ENCODE measurements at regions not wholly inside any gene's neighbourhood (a gene's known extent, or its start where the extent isn't known, plus 50 kb on each side); places are given as distances from the start of the nearest gene placed in this dataset.

DNA sequence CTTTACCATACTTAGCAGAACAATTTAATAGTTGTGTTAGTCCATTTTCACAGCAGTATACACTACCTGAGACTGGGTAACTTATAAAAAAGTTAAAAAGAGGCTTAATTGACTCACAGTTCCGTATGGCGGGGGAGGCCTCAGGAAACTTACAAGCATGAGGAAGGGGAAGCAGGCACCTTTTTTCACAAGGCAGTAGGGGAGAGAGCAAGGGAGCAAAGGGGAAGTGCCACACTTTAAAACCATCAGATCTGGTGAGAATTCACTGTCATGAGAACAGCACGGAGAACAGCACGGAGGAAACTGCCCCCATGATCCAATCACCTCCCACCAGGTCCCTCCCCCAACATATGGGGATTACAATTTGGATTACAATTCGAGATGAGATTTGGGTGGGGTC lies 269.9 kb downstream of the MTRR start:
- no peak overlapping the region for H3K9ac ChIP-seq (ENCODE audit: low read depth, low read length)
- H3K4me1 ChIP-seq (ENCODE audit: insufficient read depth, low read length): no peaks in the 10 kb centered on the region
- H3K4me3 ChIP-seq (ENCODE audit: low read length): no peak overlapping the region
- 88% methylated on average over 5 of the region's 5 CpGs for WGBS
- H3K27me3 ChIP-seq (ENCODE audit: insufficient read depth, low read length): no peaks in the 10 kb centered on the region
- H3K27ac ChIP-seq (ENCODE audit: low read depth, low read length): no peak overlapping the region
- no peaks in the 10 kb centered on the region for H3K9me3 ChIP-seq (ENCODE audit: insufficient read depth, low read depth, low read length)
- H3K36me3 ChIP-seq (ENCODE audit: insufficient read depth, low read length): no peaks in the 10 kb centered on the region

DNA sequence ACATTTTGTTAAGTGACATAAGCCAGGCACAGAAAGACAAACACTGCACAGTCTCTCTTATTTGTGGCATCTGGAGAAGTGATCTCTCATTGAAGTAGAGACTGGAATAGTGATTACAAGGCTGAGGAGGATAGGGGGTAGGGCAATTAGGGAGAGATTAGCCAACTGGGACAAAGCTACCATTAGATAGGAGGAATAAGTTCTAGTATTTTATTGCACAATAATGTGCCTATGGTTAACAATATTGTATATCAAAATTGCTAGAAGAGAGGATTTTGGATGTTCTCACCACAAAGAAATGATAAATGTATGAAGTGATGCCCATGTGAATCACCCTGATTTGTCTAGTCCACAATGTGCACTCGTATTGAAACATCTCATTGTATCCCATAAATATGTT lies 281.8 kb downstream of the MTRR start:
- Histone ChIP-seq H3K36me3 (ENCODE audit: insufficient read depth, low read length) (no peaks in the 10 kb centered on the region), H3K9me3 (ENCODE audit: insufficient read depth, low read depth, low read length) (no peaks in the 10 kb centered on the region), H3K27ac (ENCODE audit: low read depth, low read length) (no peak overlapping the region), H3K9ac (ENCODE audit: low read depth, low read length) (no peak overlapping the region), H3K4me3 (ENCODE audit: low read length) (no peak overlapping the region), H3K27me3 (ENCODE audit: insufficient read depth, low read length) (no peaks in the 10 kb centered on the region), H3K4me1 (ENCODE audit: insufficient read depth, low read length) (no peaks in the 10 kb centered on the region)
- WGBS: no CpG with 5 or more reads among the region's 1 CpG

DNA sequence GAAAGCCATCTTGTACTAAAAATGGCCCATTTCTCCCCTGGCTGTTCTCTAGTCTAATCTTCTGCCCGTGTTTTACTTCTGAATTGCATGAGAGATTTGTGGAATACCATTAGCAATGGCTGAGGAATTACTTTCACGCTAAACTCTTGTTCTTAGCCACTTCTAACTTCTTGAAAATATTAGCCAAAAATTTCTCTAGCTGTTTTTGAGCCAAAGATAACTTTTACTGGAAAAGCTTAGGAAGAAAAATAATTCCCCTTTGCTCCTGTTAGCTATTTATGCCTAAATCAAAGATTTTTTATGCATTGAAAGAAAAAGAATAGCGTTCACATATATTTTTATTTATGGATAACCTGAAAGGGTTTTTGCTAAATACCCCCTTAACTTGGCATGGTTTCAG lies 287.8 kb downstream of the MTRR start:
- WGBS: 80% methylated on average over 2 of the region's 3 CpGs

DNA sequence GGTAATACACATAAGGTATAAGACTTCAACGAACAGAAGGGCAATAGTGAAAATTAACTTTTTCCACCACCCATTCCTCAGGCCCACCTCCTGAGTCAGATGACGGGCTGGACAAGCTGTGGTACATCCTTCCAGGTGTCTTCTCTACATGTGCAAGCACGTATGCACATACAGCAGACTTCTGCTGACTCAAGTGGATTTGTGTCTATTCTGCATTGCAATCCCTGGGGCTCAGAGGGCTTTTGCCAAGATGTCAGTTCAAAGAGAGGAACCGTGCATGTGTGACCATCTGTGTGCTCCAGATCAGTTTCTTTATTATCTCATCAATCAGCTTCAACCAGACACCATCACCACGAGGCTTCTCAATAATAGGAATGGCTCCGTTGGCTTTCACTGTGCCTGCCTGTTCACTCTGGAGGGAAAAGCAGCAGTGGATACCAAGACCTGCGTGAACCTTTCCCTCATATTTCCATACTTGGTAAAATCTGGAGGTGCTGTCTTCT lies 288.4 kb downstream of the MTRR start:
- Histone ChIP-seq H3K9ac (ENCODE audit: low read depth, low read length) (no peak overlapping the region), H3K36me3 (ENCODE audit: insufficient read depth, low read length) (no peaks in the 10 kb centered on the region), H3K4me1 (ENCODE audit: insufficient read depth, low read length) (no peaks in the 10 kb centered on the region), H3K4me3 (ENCODE audit: low read length) (no peak overlapping the region), H3K9me3 (ENCODE audit: insufficient read depth, low read depth, low read length) (no peaks in the 10 kb centered on the region), H3K27me3 (ENCODE audit: insufficient read depth, low read length) (no peaks in the 10 kb centered on the region), H3K27ac (ENCODE audit: low read depth, low read length) (no peak overlapping the region)
- WGBS: 94% methylated on average over 7 of the region's 7 CpGs

More for the DNA sequence above, 287.8 kb downstream of the MTRR start:
- H3K4me3 ChIP-seq (ENCODE audit: low read length): no peak overlapping the region
- H3K36me3 ChIP-seq (ENCODE audit: insufficient read depth, low read length): no peaks in the 10 kb centered on the region
- H3K9me3 ChIP-seq (ENCODE audit: insufficient read depth, low read depth, low read length): no peaks in the 10 kb centered on the region
- H3K27ac ChIP-seq (ENCODE audit: low read depth, low read length): no peak overlapping the region
- H3K9ac ChIP-seq (ENCODE audit: low read depth, low read length): no peak overlapping the region
- no peaks in the 10 kb centered on the region for H3K27me3 ChIP-seq (ENCODE audit: insufficient read depth, low read length)
- H3K4me1 ChIP-seq (ENCODE audit: insufficient read depth, low read length): no peaks in the 10 kb centered on the region

DNA sequence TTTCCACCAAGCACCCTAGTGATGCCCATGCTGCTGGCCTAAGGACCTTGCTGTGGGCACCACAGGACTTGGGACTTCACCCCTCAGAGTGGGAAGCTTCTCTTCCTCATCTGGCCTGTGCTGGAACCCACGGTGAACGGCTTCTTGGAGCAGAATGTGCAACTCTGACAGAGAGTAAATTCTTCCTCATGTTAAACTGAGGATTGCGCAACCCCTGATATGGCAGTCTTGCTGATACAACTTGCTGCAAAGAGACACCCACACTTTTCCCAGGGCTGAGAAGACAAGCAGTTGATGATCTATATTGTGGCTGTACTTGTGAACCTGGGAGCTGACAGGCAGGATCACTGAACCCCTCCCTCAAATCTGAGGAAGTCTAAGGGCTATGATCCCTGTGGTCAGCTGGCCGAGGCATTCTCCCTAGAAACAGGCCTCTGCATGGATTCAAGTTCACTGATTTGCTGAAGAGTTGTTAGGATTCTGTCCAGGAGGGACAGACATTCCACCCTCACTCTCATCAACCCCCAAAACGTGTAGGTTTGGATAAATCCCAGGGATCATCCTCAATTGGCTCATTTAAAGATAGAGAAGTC lies 307.2 kb downstream of the MTRR start:
- peaks cover 4% of the 10 kb centered on the region; the same call in 1 of the 2 replicates for H3K4me1 ChIP-seq (ENCODE audit: insufficient read depth, low read length)

DNA sequence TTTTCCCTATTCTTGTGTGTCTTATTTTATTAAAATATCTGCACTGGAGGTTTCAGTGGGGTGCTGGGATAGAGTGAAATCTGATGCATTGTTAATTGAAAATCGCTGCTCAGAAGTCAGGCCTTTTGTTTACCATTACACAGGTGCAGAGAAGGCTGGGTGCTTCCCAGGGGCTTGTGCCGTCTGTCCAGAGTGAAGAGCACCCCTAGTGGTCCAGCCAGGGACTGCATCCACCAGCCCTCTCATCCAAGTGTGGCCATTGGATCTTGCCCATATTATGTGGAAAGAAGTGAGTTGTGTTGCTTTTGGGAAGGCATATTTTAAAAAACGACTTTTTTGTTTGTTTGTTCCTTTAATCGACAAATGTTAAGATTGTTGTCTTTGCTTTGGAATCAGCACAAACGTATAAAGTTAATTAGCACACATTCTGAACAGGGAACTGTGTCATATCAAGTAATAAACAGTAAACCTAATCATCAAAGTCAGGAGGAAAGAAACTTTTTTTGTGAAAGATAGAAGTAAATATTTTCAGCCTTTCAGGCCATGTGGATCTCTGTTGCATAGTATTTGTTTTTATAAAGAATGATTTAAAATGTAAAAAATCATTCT lies 315.6 kb downstream of the MTRR start:
- peaks cover 6% of the 10 kb centered on the region; the same call in 1 of the 2 replicates for H3K4me1 ChIP-seq (ENCODE audit: insufficient read depth, low read length)
- no peaks in the 10 kb centered on the region for H3K27me3 ChIP-seq (ENCODE audit: insufficient read depth, low read length)
- no peak overlapping the region for H3K4me3 ChIP-seq (ENCODE audit: low read length)
- H3K27ac ChIP-seq (ENCODE audit: low read depth, low read length): no peak overlapping the region
- H3K9ac ChIP-seq (ENCODE audit: low read depth, low read length): no peak overlapping the region
- no peaks in the 10 kb centered on the region for H3K9me3 ChIP-seq (ENCODE audit: insufficient read depth, low read depth, low read length)
- WGBS: 31% methylated on average over 5 of the region's 5 CpGs
- H3K36me3 ChIP-seq (ENCODE audit: insufficient read depth, low read length): no peaks in the 10 kb centered on the region

More for the DNA sequence above, 307.2 kb downstream of the MTRR start:
- 91% methylated on average over 5 of the region's 5 CpGs for WGBS
- Histone ChIP-seq H3K36me3 (ENCODE audit: insufficient read depth, low read length) (no peaks in the 10 kb centered on the region), H3K4me3 (ENCODE audit: low read length) (no peak overlapping the region), H3K27me3 (ENCODE audit: insufficient read depth, low read length) (no peaks in the 10 kb centered on the region), H3K27ac (ENCODE audit: low read depth, low read length) (no peak overlapping the region), H3K9ac (ENCODE audit: low read depth, low read length) (no peak overlapping the region), H3K9me3 (ENCODE audit: insufficient read depth, low read depth, low read length) (no peaks in the 10 kb centered on the region)

DNA sequence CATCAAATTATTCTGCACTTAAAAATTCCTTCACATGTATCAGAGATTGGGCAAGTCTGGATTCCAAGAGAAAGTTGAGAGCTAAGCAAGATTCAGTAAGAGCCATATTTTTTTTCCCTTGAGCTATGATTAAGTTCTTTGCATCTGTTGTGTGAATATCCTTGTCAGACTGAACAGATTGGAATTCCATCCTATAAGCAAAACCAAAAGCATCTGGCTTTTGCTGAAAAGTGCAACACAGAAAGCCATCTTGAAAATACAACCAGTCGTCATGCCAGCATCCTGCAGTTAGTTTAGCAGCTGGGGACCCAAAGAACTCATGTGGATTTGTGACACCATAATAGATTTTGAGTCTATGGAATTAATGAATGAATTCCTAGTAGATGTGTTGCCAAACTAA lies 316.9 kb downstream of the MTRR start:
- 98% methylated on average over 1 of the region's 1 CpG for WGBS
- no peaks in the 10 kb centered on the region for H3K9me3 ChIP-seq (ENCODE audit: insufficient read depth, low read depth, low read length)
- H3K9ac ChIP-seq (ENCODE audit: low read depth, low read length): no peak overlapping the region
- no peak overlapping the region for H3K27ac ChIP-seq (ENCODE audit: low read depth, low read length)
- H3K36me3 ChIP-seq (ENCODE audit: insufficient read depth, low read length): no peaks in the 10 kb centered on the region
- H3K4me3 ChIP-seq (ENCODE audit: low read length): no peak overlapping the region
- H3K4me1 ChIP-seq (ENCODE audit: insufficient read depth, low read length): peaks cover 5% of the 10 kb centered on the region; the same call in 1 of the 2 replicates
- no peaks in the 10 kb centered on the region for H3K27me3 ChIP-seq (ENCODE audit: insufficient read depth, low read length)

DNA sequence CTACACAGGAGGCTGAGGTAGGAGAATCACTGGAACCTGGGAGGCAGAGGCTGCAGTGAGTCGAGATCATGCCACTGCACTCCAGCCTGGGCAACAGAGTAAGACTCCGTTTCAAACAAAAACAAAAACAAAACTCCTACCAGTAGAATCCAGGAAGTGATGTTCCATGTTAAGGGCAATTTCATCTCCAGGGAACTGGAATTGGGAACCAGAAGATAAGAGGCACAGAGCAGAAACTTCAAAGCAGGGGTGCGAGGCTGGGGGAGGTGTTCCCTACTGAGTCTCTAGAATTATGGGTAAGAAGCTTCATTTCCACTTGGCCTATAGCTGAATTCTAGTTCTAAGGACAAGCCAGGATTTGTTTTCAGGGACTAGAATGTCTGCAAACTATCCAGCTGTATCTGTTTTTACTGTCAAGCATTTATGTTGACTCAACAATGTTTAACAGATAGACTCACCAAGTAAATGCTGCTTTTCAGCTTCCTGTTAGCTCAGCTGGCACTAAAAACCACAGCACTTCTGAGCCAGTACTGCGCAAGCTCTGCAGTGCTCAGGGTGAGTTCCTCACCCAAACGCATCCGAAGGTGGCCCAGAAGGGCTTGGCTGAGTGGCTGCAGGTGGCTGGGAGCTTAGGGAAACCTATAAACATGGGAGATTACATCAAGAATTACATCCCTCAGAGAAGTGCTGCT lies 320.1 kb downstream of the MTRR start:
- Histone ChIP-seq H3K9ac (ENCODE audit: low read depth, low read length) (no peak overlapping the region), H3K9me3 (ENCODE audit: insufficient read depth, low read depth, low read length) (no peaks in the 10 kb centered on the region), H3K27ac (ENCODE audit: low read depth, low read length) (no peak overlapping the region), H3K27me3 (ENCODE audit: insufficient read depth, low read length) (no peaks in the 10 kb centered on the region), H3K4me1 (ENCODE audit: insufficient read depth, low read length) (no peaks in the 10 kb centered on the region), H3K4me3 (ENCODE audit: low read length) (no peak overlapping the region), H3K36me3 (ENCODE audit: insufficient read depth, low read length) (no peaks in the 10 kb centered on the region)
- WGBS: 93% methylated on average over 6 of the region's 6 CpGs

DNA sequence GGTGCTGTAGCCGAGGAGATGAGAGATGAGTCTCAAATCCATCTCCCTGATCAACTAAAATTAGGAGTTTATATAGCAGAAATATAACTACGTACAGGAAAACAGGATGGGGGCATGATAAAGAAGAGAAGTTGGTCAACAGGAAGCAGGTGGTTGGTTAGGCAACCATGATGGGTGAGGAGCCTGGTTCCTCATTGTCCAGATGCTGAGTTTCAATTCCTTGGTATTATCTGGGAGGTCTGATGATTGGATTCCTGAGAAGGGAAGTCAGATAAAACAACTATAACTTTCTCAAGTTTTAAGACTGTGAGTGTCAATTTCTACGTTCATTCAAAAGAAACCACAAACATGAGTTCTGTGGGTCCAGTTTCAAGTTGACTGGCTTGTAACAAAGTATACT lies 323.9 kb downstream of the MTRR start:
- Histone ChIP-seq H3K4me1 (ENCODE audit: insufficient read depth, low read length) (no peaks in the 10 kb centered on the region), H3K9ac (ENCODE audit: low read depth, low read length) (no peak overlapping the region), H3K27ac (ENCODE audit: low read depth, low read length) (no peak overlapping the region), H3K4me3 (ENCODE audit: low read length) (no peak overlapping the region), H3K9me3 (ENCODE audit: insufficient read depth, low read depth, low read length) (no peaks in the 10 kb centered on the region), H3K36me3 (ENCODE audit: insufficient read depth, low read length) (no peaks in the 10 kb centered on the region), H3K27me3 (ENCODE audit: insufficient read depth, low read length) (no peaks in the 10 kb centered on the region)
- whole genome bisulfite sequencing: 95% methylated on average over 3 of the region's 3 CpGs

DNA sequence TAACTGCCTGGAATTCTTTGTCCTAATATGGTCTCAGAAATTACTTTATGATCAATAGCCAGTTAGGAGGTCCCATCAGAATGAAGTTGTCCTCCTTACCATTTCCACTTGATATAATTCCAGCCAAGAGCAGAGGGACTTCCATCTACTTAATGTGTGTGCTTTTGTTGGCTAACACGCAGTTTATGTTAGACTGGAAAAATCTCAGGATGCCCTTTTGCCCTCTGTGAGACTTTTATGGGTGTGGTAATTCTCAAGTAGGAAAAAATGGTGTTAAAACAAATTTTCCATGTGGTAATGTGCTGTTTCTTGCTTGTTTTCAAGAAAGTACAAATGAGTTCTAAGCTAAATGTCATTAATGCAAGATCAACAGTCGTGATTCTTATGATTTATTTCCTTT lies 327.1 kb downstream of the MTRR start:
- Histone ChIP-seq H3K4me1 (ENCODE audit: insufficient read depth, low read length) (no peaks in the 10 kb centered on the region), H3K36me3 (ENCODE audit: insufficient read depth, low read length) (no peaks in the 10 kb centered on the region), H3K9ac (ENCODE audit: low read depth, low read length) (no peak overlapping the region), H3K9me3 (ENCODE audit: insufficient read depth, low read depth, low read length) (no peaks in the 10 kb centered on the region), H3K27ac (ENCODE audit: low read depth, low read length) (0 out of 2 replicates have a peak overlapping the region, but pooled peaks have one; percentile 29), H3K4me3 (ENCODE audit: low read length) (no peak overlapping the region), H3K27me3 (ENCODE audit: insufficient read depth, low read length) (no peaks in the 10 kb centered on the region)
- WGBS: 0% methylated on average over 1 of the region's 2 CpGs

DNA sequence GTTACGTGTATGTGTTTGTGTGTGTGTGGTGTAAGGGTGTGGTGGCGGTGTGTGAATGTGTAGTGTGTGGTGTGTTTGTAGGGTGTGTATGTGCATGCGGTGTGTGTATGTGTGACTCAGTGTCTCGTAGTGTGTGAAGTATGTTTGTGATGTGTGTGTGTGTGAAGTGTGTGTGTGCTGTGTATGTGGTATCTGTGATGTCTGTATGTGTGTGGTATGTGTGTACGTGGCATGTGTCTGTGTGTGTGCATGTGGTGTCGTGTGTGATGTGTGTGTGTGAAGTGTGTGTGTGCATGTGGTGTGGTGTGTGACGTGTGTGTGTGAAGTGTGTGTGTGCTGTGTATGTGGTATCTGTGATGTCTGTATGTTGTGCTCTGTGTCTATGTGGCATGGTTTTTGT lies 339.4 kb downstream of the MTRR start:
- Histone ChIP-seq H3K9me3 (ENCODE audit: insufficient read depth, low read depth, low read length) (no peaks in the 10 kb centered on the region), H3K9ac (ENCODE audit: low read depth, low read length) (no peak overlapping the region), H3K4me1 (ENCODE audit: insufficient read depth, low read length) (no peaks in the 10 kb centered on the region), H3K27ac (ENCODE audit: low read depth, low read length) (no peak overlapping the region), H3K4me3 (ENCODE audit: low read length) (no peak overlapping the region), H3K36me3 (ENCODE audit: insufficient read depth, low read length) (no peaks in the 10 kb centered on the region), H3K27me3 (ENCODE audit: insufficient read depth, low read length) (no peaks in the 10 kb centered on the region)
- WGBS: 95% methylated on average over 7 of the region's 7 CpGs

Measured in HUES64 (cell line).